HEK293 (cell line): ENCODE measurements at regions not wholly inside any gene's neighbourhood (a gene's known extent, or its start where the extent isn't known, plus 50 kb on each side); places are given as distances from the start of the nearest gene placed in this dataset.

Experiments used
- CTCF ChIA-PET: fragments of 350-600 bp; formaldehyde crosslinking; extraction: SDS; loops from one replicate; lab custom pipeline; 2021; ENCODE audit warnings: antibody characterized with exemption; lab: Yijun Ruan, JAX
- POLR2A ChIA-PET: fragments of 300-600 bp; formaldehyde crosslinking; extraction: SDS; loops from one replicate; lab custom pipeline; 2020; ENCODE audit warnings: antibody characterized with exemption, inconsistent platforms; lab: Yijun Ruan, JAX
- H3K27ac ChIP-seq: fragments of 200-500 bp; sonication (Bioruptor generic); 2 replicates; pipeline ENCODE4 v1.5.1; 2014; ENCODE audit warnings: low read depth, low read length, control low read depth, inconsistent platforms; ENCODE audit errors: extremely low read depth
- H3K36me3 ChIP-seq, 2 experiments: fragments of 200-500 bp in 1 of 2; sonication (Bioruptor generic) in 1 of 2; 1 replicate in 1 of 2; 2 replicates in 1 of 2; pipeline ENCODE4 v1.5.1; 2014 to 2017; ENCODE audit warnings: inconsistent platforms in 2 of 2, low read length in 2 of 2; ENCODE audit not compliant: control insufficient read depth in 2 of 2, insufficient read depth in 1 of 2
- H3K4me1 ChIP-seq: fragments of 200-500 bp; sonication (Bioruptor generic); 2 replicates; pipeline ENCODE4 v1.5.1; 2014; ENCODE audit warnings: mild to moderate bottlenecking, low read length, inconsistent platforms; ENCODE audit not compliant: control insufficient read depth, insufficient read depth
- H3K4me3 ChIP-seq: 2 replicates; pipeline ENCODE4 v1.5.1; 2011; ENCODE audit warnings: low read depth, mild to moderate bottlenecking, control low read depth, low read length, moderate library complexity
- H3K9me3 ChIP-seq: fragments of 200-500 bp; sonication (Bioruptor generic); 2 replicates; pipeline ENCODE4 v1.5.1; 2014; ENCODE audit warnings: low read depth, low read length, inconsistent platforms; ENCODE audit not compliant: control insufficient read depth, insufficient read depth
- RBAK ChIP-seq: fragments of 450-650 bp; formaldehyde crosslinking; IDR thresholded peaks from 2 replicates; pipeline ENCODE4 v1.5.1; 2016; ENCODE audit warnings: missing biosample characterization, missing genetic modification characterization
- REST ChIP-seq: fragments of 450-650 bp; formaldehyde crosslinking; IDR thresholded peaks from 2 replicates; pipeline ENCODE4 v1.5.1; 2016; ENCODE audit warnings: missing biosample characterization, missing genetic modification characterization
- SP3 ChIP-seq: fragments of 450-650 bp; formaldehyde crosslinking; IDR thresholded peaks from 2 replicates; pipeline ENCODE4 v1.5.1; 2016; ENCODE audit warnings: missing biosample characterization, missing genetic modification characterization
- YY2 ChIP-seq: fragments of 450-650 bp; formaldehyde crosslinking; IDR thresholded peaks from 2 replicates; pipeline ENCODE4 v1.5.1; 2016; ENCODE audit warnings: missing biosample characterization, missing genetic modification characterization
- ZNF18 ChIP-seq: fragments of 450-650 bp; formaldehyde crosslinking; IDR thresholded peaks from 2 replicates; pipeline ENCODE4 v1.5.1; 2016; ENCODE audit warnings: missing biosample characterization, missing genetic modification characterization
- ZNF221 ChIP-seq: fragments of 450-650 bp; formaldehyde crosslinking; IDR thresholded peaks from 2 replicates; pipeline ENCODE4 v1.5.1; 2017; ENCODE audit warnings: missing biosample characterization, missing genetic modification characterization, borderline replicate concordance
- ZNF223 ChIP-seq: fragments of 450-650 bp; formaldehyde crosslinking; IDR thresholded peaks from 2 replicates; pipeline ENCODE4 v1.5.1; 2016; ENCODE audit warnings: missing biosample characterization, missing genetic modification characterization
- ZNF398 ChIP-seq: fragments of 450-650 bp; formaldehyde crosslinking; IDR thresholded peaks from 2 replicates; pipeline ENCODE4 v1.5.1; 2017; ENCODE audit warnings: missing biosample characterization, missing genetic modification characterization
- ZNF530 ChIP-seq: fragments of 450-650 bp; formaldehyde crosslinking; IDR thresholded peaks from 2 replicates; pipeline ENCODE4 v1.5.1; 2016; ENCODE audit warnings: low read depth, missing biosample characterization, missing genetic modification characterization
- ZNF623 ChIP-seq: fragments of 450-650 bp; formaldehyde crosslinking; IDR thresholded peaks from 2 replicates; pipeline ENCODE4 v1.5.1; 2016; ENCODE audit warnings: missing biosample characterization, missing genetic modification characterization
- ZNF664 ChIP-seq: fragments of 450-650 bp; formaldehyde crosslinking; IDR thresholded peaks from 2 replicates; pipeline ENCODE4 v1.5.1; 2016; ENCODE audit warnings: missing biosample characterization, missing genetic modification characterization
- ZNF692 ChIP-seq: fragments of 450-650 bp; formaldehyde crosslinking; IDR thresholded peaks from 2 replicates; pipeline ENCODE4 v1.5.1; 2016; ENCODE audit warnings: missing biosample characterization, missing genetic modification characterization
- ZSCAN23 ChIP-seq: fragments of 450-650 bp; formaldehyde crosslinking; IDR thresholded peaks from 2 replicates; pipeline ENCODE4 v1.5.1; 2016; ENCODE audit warnings: missing biosample characterization, missing genetic modification characterization
- TF ChIP-seq, protein P1 (sequence below): fragments of 450-650 bp; formaldehyde crosslinking; IDR thresholded peaks from 2 replicates; pipeline ENCODE4 v1.5.1; 2017; ENCODE audit warnings: missing biosample characterization, missing genetic modification characterization
- TF ChIP-seq, protein P2 (sequence below): fragments of 450-650 bp; formaldehyde crosslinking; IDR thresholded peaks from 2 replicates; pipeline ENCODE4 v1.5.1; 2017; ENCODE audit warnings: missing biosample characterization, missing genetic modification characterization
- TF ChIP-seq, protein P3 (sequence below): fragments of 450-650 bp; formaldehyde crosslinking; IDR thresholded peaks from 2 replicates; pipeline ENCODE4 v1.5.1; 2016; ENCODE audit warnings: missing biosample characterization, missing genetic modification characterization
- TF ChIP-seq, protein P4 (sequence below): fragments of 450-650 bp; formaldehyde crosslinking; IDR thresholded peaks from 2 replicates; pipeline ENCODE4 v1.5.1; 2016; ENCODE audit warnings: missing biosample characterization, missing genetic modification characterization

DNA sequence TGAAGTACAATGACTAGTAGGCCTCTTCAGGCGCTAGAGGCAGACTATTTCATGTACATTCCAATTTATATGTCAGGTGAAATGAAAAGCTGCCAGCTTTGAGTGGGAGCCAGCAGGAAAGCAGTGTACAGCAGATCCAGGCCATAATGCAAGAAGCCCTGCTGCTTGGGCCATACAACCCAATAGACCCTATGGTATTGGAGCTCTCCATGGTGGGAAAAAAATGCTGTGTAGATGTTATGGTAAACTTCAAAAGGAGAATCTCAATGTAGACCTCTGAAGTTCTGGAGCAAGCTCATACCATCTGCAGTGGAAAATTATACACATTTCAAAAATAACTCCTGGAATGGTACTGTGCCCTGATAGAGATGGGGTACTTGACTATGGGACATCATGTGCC is 71.5 kb upstream of the CD82 start:
- no peaks in the 10 kb centered on the region for H3K9me3 ChIP-seq
- TF ChIP-seq ZNF18 (tag by site-specific recombination) (no peak), ZNF223 (no peak), SP3 (tag by site-specific recombination) (no peak), ZNF221 (tag by site-specific recombination) (no peak), REST (tag by site-specific recombination) (peak; percentile 72), YY2 (tag by site-specific recombination) (no peak), ZNF530 (tag by site-specific recombination) (no peak)
- TF ChIP-seq, protein P1, sequence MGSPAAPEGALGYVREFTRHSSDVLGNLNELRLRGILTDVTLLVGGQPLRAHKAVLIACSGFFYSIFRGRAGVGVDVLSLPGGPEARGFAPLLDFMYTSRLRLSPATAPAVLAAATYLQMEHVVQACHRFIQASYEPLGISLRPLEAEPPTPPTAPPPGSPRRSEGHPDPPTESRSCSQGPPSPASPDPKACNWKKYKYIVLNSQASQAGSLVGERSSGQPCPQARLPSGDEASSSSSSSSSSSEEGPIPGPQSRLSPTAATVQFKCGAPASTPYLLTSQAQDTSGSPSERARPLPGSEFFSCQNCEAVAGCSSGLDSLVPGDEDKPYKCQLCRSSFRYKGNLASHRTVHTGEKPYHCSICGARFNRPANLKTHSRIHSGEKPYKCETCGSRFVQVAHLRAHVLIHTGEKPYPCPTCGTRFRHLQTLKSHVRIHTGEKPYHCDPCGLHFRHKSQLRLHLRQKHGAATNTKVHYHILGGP (tag by site-specific recombination) = no peak
- CTCF ChIA-PET = interaction anchor here (0.6 to 1.3 kb wide), 2 partner anchors 208 to 399 kb away, joined by 3 read pairs; no protein-coding TSS in a partner anchor
- no peaks in the 10 kb centered on the region for H3K4me1 ChIP-seq
- H3K36me3 ChIP-seq = no peaks in the 10 kb centered on the region
- no peak overlapping the region for H3K4me3 ChIP-seq
- no peak overlapping the region for H3K27ac ChIP-seq
- POLR2A ChIA-PET = no interaction called here

GRCh38 chr11:44494785-44495184 is 70.7 kb upstream of the CD82 start:
- no peak overlapping the region for H3K27ac ChIP-seq
- no peaks in the 10 kb centered on the region for H3K9me3 ChIP-seq
- H3K36me3 ChIP-seq = no peaks in the 10 kb centered on the region
- CTCF ChIA-PET = no interaction called here
- no peak overlapping the region for H3K4me3 ChIP-seq
- no peaks in the 10 kb centered on the region for H3K4me1 ChIP-seq
- POLR2A ChIA-PET = no interaction called here
- TF ChIP-seq, protein P2, sequence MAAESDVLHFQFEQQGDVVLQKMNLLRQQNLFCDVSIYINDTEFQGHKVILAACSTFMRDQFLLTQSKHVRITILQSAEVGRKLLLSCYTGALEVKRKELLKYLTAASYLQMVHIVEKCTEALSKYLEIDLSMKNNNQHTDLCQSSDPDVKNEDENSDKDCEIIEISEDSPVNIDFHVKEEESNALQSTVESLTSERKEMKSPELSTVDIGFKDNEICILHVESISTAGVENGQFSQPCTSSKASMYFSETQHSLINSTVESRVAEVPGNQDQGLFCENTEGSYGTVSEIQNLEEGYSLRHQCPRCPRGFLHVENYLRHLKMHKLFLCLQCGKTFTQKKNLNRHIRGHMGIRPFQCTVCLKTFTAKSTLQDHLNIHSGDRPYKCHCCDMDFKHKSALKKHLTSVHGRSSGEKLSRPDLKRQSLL (tag by site-specific recombination) = no peak
- no peak for TF ChIP-seq ZNF664 (tag by site-specific recombination)
- TF ChIP-seq ZNF623 = no peak
- TF ChIP-seq, protein P3, sequence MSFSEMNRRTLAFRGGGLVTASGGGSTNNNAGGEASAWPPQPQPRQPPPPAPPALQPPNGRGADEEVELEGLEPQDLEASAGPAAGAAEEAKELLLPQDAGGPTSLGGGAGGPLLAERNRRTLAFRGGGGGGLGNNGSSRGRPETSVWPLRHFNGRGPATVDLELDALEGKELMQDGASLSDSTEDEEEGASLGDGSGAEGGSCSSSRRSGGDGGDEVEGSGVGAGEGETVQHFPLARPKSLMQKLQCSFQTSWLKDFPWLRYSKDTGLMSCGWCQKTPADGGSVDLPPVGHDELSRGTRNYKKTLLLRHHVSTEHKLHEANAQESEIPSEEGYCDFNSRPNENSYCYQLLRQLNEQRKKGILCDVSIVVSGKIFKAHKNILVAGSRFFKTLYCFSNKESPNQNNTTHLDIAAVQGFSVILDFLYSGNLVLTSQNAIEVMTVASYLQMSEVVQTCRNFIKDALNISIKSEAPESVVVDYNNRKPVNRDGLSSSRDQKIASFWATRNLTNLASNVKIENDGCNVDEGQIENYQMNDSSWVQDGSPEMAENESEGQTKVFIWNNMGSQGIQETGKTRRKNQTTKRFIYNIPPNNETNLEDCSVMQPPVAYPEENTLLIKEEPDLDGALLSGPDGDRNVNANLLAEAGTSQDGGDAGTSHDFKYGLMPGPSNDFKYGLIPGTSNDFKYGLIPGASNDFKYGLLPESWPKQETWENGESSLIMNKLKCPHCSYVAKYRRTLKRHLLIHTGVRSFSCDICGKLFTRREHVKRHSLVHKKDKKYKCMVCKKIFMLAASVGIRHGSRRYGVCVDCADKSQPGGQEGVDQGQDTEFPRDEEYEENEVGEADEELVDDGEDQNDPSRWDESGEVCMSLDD (tag by site-specific recombination) = no peak
- TF ChIP-seq, protein P4, sequence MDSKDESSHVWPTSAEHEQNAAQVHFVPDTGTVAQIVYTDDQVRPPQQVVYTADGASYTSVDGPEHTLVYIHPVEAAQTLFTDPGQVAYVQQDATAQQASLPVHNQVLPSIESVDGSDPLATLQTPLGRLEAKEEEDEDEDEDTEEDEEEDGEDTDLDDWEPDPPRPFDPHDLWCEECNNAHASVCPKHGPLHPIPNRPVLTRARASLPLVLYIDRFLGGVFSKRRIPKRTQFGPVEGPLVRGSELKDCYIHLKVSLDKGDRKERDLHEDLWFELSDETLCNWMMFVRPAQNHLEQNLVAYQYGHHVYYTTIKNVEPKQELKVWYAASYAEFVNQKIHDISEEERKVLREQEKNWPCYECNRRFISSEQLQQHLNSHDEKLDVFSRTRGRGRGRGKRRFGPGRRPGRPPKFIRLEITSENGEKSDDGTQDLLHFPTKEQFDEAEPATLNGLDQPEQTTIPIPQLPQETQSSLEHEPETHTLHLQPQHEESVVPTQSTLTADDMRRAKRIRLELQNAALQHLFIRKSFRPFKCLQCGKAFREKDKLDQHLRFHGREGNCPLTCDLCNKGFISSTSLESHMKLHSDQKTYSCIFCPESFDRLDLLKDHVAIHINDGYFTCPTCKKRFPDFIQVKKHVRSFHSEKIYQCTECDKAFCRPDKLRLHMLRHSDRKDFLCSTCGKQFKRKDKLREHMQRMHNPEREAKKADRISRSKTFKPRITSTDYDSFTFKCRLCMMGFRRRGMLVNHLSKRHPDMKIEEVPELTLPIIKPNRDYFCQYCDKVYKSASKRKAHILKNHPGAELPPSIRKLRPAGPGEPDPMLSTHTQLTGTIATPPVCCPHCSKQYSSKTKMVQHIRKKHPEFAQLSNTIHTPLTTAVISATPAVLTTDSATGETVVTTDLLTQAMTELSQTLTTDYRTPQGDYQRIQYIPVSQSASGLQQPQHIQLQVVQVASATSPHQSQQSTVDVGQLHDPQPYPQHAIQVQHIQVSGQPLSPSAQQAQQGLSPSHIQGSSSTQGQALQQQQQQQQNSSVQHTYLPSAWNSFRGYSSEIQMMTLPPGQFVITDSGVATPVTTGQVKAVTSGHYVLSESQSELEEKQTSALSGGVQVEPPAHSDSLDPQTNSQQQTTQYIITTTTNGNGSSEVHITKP (tag by site-specific recombination) = no peak
- TF ChIP-seq ZNF692 (tag by site-specific recombination) = no peak
- TF ChIP-seq ZSCAN23 = no peak
- no peak for TF ChIP-seq RBAK
- TF ChIP-seq ZNF398 = no peak
